ENCODE measurements at regions not wholly inside any gene's neighbourhood (a gene's known extent, or its start where the extent isn't known, plus 50 kb on each side); places are given as distances from the start of the nearest gene placed in this dataset.

DNA sequence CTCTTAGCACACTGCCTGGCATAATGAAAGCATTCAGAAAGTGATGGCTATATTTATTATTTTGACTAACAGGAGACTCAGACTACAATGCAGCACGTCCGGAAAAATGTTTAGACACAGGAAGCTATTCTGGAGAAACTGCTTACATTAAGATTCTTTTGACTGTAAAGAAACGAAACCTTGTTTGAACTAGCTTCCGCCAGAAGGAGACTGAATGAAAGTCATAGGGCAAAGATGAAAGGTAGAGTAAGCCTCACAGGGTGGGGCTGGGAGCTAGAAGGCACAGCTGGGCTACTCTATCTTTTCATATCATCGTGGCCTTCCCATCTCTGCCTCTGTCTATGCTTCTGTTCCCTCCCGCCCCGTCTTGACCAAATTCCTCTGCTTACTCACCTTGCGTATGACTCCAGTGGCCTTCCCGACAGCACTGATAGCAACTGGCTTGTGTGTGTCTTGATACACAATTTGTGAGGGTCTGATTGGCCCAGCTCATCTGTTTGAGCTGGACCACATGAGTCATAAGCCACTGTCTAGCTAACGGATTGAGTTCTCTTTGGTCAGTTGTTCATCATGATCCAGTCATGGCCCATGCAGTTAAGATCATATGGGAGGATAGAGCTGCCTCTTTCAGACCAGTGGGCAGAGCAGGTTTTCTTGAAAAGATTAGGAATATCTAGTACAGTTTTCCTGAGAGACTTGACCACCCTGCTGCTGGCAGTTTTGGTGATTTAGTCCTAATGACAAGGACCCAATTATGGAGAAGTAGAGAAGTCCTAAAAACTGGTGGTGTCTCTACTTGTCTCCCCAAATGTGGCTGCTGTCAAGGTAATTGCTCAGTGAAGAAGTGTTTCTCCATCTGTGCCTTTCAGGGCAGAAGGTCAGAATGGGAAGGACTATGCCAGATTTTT lies 151.5 kb upstream of the SLC38A2 start:
- TF ChIP-seq POLR2A (IDR thresholded peaks at IDR 0.05) (no peak), EP300 (IDR thresholded peaks at IDR 0.05) (no peak), POLR2AphosphoS5 (IDR thresholded peaks at IDR 0.05) (no peak)
- TF ChIP-seq, protein P1, sequence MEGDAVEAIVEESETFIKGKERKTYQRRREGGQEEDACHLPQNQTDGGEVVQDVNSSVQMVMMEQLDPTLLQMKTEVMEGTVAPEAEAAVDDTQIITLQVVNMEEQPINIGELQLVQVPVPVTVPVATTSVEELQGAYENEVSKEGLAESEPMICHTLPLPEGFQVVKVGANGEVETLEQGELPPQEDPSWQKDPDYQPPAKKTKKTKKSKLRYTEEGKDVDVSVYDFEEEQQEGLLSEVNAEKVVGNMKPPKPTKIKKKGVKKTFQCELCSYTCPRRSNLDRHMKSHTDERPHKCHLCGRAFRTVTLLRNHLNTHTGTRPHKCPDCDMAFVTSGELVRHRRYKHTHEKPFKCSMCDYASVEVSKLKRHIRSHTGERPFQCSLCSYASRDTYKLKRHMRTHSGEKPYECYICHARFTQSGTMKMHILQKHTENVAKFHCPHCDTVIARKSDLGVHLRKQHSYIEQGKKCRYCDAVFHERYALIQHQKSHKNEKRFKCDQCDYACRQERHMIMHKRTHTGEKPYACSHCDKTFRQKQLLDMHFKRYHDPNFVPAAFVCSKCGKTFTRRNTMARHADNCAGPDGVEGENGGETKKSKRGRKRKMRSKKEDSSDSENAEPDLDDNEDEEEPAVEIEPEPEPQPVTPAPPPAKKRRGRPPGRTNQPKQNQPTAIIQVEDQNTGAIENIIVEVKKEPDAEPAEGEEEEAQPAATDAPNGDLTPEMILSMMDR (IDR thresholded peaks at IDR 0.05), result no peak
- peak overlapping the region in 3 of 4 donors; percentile 38 to 64 (median 48) for H3K27ac ChIP-seq
- H3K4me1 ChIP-seq, result peaks cover 6 to 29% (median 15%) of the 10 kb centered on the region in 4 donors
- 59 to 69% methylated on average over 9 to 10 of the region's 10 CpGs for WGBS, 2 donors
- DNase-seq (no peak), ATAC-seq (ENCODE audit: low FRiP score in 2 of 2) (peak in 1 of 2 donors; percentile 23)
- H3K9me3 ChIP-seq, result no peaks in the 10 kb centered on the region
- H3K4me3 ChIP-seq, result no peak overlapping the region
- H3K36me3 ChIP-seq, result no peaks in the 10 kb centered on the region
- no peaks in the 10 kb centered on the region for H3K27me3 ChIP-seq

DNA sequence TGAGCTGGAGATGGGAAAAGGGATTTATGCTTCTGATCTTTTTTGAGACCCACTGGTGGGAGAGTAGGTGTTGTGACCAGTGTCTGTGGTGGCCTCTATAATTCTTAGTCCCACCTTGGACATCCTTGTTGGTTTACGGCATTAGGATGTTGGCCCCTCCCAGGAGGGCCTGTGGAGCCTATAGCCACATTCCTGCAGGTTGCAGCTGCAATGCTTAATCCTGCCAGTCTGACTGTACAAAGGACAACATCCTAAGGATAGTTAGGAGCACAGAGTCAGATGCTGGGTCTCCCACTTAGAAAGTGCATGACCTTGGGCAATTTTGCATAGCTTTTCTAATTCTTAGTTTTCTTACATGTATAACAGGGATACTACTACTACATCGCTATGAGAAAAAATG lies 150.9 kb upstream of the SLC38A2 start:
- no peak overlapping the region for H3K4me3 ChIP-seq
- 74 to 81% methylated on average over 2 of the region's 2 CpGs for WGBS, 2 donors
- H3K36me3 ChIP-seq, result no peaks in the 10 kb centered on the region
- TF ChIP-seq, protein P1 (IDR thresholded peaks at IDR 0.05), result no peak
- TF ChIP-seq EP300 (IDR thresholded peaks at IDR 0.05) (no peak), POLR2AphosphoS5 (IDR thresholded peaks at IDR 0.05) (no peak), POLR2A (IDR thresholded peaks at IDR 0.05) (no peak)
- H3K4me1 ChIP-seq, result peaks cover 6 to 29% (median 15%) of the 10 kb centered on the region in 4 donors
- ATAC-seq (ENCODE audit: low FRiP score in 2 of 2) (no peak), DNase-seq (no peak)
- peak overlapping the region in 1 of 4 donors; percentile 29 for H3K27ac ChIP-seq
- no peaks in the 10 kb centered on the region for H3K27me3 ChIP-seq
- no peaks in the 10 kb centered on the region for H3K9me3 ChIP-seq

DNA sequence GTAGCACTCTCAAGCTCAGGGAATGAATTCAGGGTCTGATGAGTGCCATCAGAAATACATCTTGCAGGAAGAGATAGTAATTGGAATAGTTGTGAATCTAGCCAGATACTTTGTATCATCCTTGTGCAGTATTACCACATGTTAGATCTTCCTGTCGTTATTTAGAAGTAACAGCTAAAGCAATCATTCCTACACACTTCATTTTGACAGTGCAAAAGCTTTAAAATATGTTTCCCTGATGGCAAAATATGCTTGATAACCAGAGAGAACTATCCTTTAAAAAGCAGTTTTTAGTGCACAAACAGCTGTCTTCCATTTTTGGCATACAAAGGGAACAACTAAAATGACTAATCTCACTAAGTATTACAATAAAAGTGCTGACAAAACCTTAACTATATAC lies 149.5 kb upstream of the SLC38A2 start:
- Histone ChIP-seq H3K36me3 (no peaks in the 10 kb centered on the region), H3K27me3 (no peaks in the 10 kb centered on the region), H3K27ac (no peak overlapping the region), H3K9me3 (no peaks in the 10 kb centered on the region), H3K4me1 (peaks cover 9 to 31% (median 17%) of the 10 kb centered on the region in 4 donors), H3K4me3 (no peak overlapping the region)
- no peak for ATAC-seq (ENCODE audit: low FRiP score in 2 of 2)
- TF ChIP-seq POLR2AphosphoS5 (IDR thresholded peaks at IDR 0.05) (no peak), EP300 (IDR thresholded peaks at IDR 0.05) (no peak), POLR2A (IDR thresholded peaks at IDR 0.05) (no peak)
- TF ChIP-seq, protein P1 (IDR thresholded peaks at IDR 0.05), result no peak
- no peak for DNase-seq
- 71 to 73% methylated on average over 1 of the region's 1 CpG for WGBS, 2 donors

DNA sequence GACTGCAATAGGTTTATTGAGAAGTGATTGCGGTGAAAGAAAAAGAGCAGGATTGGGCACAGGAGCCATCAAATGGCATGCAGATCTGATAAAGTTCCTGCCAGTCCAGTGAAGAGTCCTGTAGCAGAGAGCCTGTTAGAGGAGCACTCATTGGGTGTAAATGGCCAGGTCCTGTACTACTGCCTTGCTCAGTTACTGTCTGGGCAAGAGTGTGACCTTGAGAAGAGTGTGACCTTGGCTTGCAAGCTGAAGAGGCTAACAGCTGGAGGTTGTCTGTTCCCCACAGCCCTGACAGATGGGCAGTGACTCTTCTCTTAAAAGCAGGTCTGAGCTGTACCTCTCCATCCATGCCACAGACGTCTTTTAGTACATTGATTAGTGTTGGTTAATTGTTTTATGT lies 148.6 kb upstream of the SLC38A2 start:
- H3K4me3 ChIP-seq, result no peak overlapping the region
- H3K9me3 ChIP-seq, result no peaks in the 10 kb centered on the region
- WGBS, 2 donors, result 95 to 96% methylated on average over 2 of the region's 2 CpGs
- ATAC-seq (ENCODE audit: low FRiP score in 2 of 2), result no peak
- no peaks in the 10 kb centered on the region for H3K27me3 ChIP-seq
- H3K36me3 ChIP-seq, result no peaks in the 10 kb centered on the region
- no peak for TF ChIP-seq POLR2A (IDR thresholded peaks at IDR 0.05)
- TF ChIP-seq EP300 (IDR thresholded peaks at IDR 0.05), result no peak
- no peak for TF ChIP-seq POLR2AphosphoS5 (IDR thresholded peaks at IDR 0.05)
- TF ChIP-seq, protein P1 (IDR thresholded peaks at IDR 0.05), result no peak
- no peak for DNase-seq
- peak overlapping the region in 1 of 4 donors; percentile 69 for H3K27ac ChIP-seq
- peaks cover 10 to 33% (median 17%) of the 10 kb centered on the region in 4 donors for H3K4me1 ChIP-seq

Data from upper lobe of left lung (tissue), 6 donors.